Central memory CD8-positive, alpha-beta T cell (primary cell): ENCODE measurements at regions not wholly inside any gene's neighbourhood (a gene's known extent, or its start where the extent isn't known, plus 50 kb on each side); places are given as distances from the start of the nearest gene placed in this dataset.

ENCODE experiments used
- ATAC-seq: fragments of 150-1000 bp; cut with Tn5 transposase; replicated peaks from 2 replicates; pipeline ENCODE4 v1.10.0; 2022; ENCODE audit warnings: mild to moderate bottlenecking, moderate FRiP score, moderate number of reproducible peaks; ENCODE audit not compliant: poor library complexity, severe bottlenecking; ENCODE audit errors: extremely low read depth
- DNase-seq, 2 donors: peaks; one replicate each; pipeline ENCODE4 v3.0.0; 2021; ENCODE audit warnings: low spot score in 2 of 2
- H3K27ac Mint-ChIP-seq: one replicate; pipeline ENCODE4 v1.8.0; 2022; ENCODE audit warnings: low read depth, mild to moderate bottlenecking, moderate library complexity, mixed read lengths
- H3K27me3 Mint-ChIP-seq: one replicate; pipeline ENCODE4 v1.8.0; 2022; ENCODE audit warnings: mixed read lengths
- H3K36me3 Mint-ChIP-seq: one replicate; pipeline ENCODE4 v1.8.0; 2022; ENCODE audit warnings: mild to moderate bottlenecking, moderate library complexity, mixed read lengths; ENCODE audit not compliant: insufficient read depth
- H3K4me1 Mint-ChIP-seq: one replicate; pipeline ENCODE4 v1.8.0; 2022; ENCODE audit warnings: mixed read lengths
- H3K4me3 Mint-ChIP-seq: one replicate; pipeline ENCODE4 v1.8.0; 2022; ENCODE audit warnings: mild to moderate bottlenecking, moderate library complexity, mixed read lengths
- H3K9me3 Mint-ChIP-seq: one replicate; pipeline ENCODE4 v1.8.0; 2022; ENCODE audit warnings: mixed read lengths

DNA sequence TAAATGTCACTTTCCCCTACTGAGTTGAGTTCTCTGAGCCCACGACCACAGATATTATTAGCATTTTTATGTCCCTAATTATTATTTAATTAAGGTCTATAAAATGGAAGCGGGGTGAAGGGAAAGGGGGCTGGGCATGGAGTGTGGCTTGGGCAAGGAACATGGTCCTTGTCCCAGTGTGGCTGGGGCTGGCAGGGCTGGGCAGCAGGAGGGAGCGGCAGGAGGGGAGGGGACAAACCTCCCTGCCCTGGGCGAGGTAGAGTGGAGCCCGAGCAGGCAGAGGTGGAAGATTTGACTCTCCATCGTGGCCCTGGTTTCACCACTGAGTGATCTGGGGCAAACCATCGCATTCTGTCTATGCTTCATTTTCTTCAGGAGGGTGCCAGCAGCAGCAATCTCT is 402.9 kb upstream of the C2CD4B start:
- H3K4me1 Mint-ChIP-seq: no peaks in the 10 kb centered on the region
- no peaks in the 10 kb centered on the region for H3K9me3 Mint-ChIP-seq
- H3K4me3 Mint-ChIP-seq: no peak overlapping the region
- peaks cover 76% of the 10 kb centered on the region for H3K27me3 Mint-ChIP-seq
- ATAC-seq (no peak), DNase-seq (no peak)
- H3K36me3 Mint-ChIP-seq: no peaks in the 10 kb centered on the region
- H3K27ac Mint-ChIP-seq: no peak overlapping the region

DNA sequence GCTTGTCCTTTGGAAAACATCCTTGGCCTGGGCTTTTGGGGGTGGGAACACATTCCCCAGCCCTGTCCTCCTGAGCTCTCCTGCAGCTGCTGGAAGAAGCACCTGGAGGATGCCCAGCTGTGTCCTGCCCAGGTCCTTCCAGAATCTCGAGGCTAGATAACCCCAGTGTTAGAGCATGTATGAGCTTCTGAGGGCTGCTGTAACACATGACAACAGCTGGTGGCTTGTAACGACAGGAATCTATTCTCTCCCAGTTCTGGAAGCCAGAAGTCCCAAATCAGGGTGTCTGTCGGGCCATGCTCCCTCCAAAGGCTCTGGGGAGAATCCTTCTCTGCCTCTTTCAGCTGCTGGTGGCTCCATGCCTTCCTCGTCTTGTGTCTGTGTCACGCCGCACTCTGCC is 403.6 kb upstream of the C2CD4B start:
- no peak overlapping the region for H3K4me3 Mint-ChIP-seq
- no peaks in the 10 kb centered on the region for H3K36me3 Mint-ChIP-seq
- no peak overlapping the region for H3K27ac Mint-ChIP-seq
- DNase-seq (no peak), ATAC-seq (no peak)
- H3K9me3 Mint-ChIP-seq: no peaks in the 10 kb centered on the region
- no peaks in the 10 kb centered on the region for H3K4me1 Mint-ChIP-seq
- H3K27me3 Mint-ChIP-seq: peaks cover 76% of the 10 kb centered on the region

GRCh38 chr15:62569460-62570404 is 404.6 kb upstream of the C2CD4B start:
- ATAC-seq: no peak

GRCh38 chr15:62570405-62570783 is 405.3 kb upstream of the C2CD4B start:
- Mint-ChIP-seq H3K4me1 (no peaks in the 10 kb centered on the region), H3K9me3 (no peaks in the 10 kb centered on the region), H3K4me3 (no peak overlapping the region), H3K27ac (no peak overlapping the region), H3K27me3 (peaks cover 68% of the 10 kb centered on the region), H3K36me3 (no peaks in the 10 kb centered on the region)
- no peak for DNase-seq
- ATAC-seq: no peak

More at GRCh38 chr15:62569460-62570404, 404.6 kb upstream of the C2CD4B start:
- DNase-seq: no peak
- Mint-ChIP-seq H3K4me1 (no peaks in the 10 kb centered on the region), H3K27ac (no peak overlapping the region), H3K36me3 (no peaks in the 10 kb centered on the region), H3K27me3 (peaks cover 73% of the 10 kb centered on the region), H3K4me3 (no peak overlapping the region), H3K9me3 (no peaks in the 10 kb centered on the region)

DNA sequence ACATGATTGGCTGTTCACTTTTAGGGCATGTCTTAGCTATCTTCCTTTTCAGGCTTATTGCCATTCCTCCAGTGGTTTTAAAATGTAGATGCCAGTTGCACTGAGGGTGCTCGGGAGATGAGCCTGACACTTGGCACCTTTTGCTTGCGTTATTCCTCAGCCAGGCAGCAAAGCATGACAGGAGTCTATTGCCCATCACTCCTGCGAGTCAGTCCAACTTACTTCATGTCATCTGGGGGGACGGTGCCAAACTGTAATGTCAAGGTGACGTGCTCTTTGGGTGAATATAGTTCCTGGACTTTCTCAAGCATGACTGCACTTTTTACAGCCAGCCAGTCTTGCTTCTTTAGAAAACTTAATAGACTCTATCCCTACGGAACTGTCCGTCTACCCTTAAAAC is 406.0 kb upstream of the C2CD4B start:
- Mint-ChIP-seq H3K36me3 (no peaks in the 10 kb centered on the region), H3K4me1 (no peaks in the 10 kb centered on the region), H3K27ac (no peak overlapping the region), H3K9me3 (no peaks in the 10 kb centered on the region), H3K4me3 (no peak overlapping the region), H3K27me3 (peaks cover 68% of the 10 kb centered on the region)
- DNase-seq (no peak), ATAC-seq (no peak)

GRCh38 chr15:62572797-62573196 is 407.7 kb upstream of the C2CD4B start:
- Mint-ChIP-seq H3K27me3 (peaks cover 64% of the 10 kb centered on the region), H3K4me1 (no peaks in the 10 kb centered on the region), H3K4me3 (no peak overlapping the region), H3K27ac (no peak overlapping the region), H3K36me3 (no peaks in the 10 kb centered on the region), H3K9me3 (no peaks in the 10 kb centered on the region)
- DNase-seq (no peak), ATAC-seq (no peak)

DNA sequence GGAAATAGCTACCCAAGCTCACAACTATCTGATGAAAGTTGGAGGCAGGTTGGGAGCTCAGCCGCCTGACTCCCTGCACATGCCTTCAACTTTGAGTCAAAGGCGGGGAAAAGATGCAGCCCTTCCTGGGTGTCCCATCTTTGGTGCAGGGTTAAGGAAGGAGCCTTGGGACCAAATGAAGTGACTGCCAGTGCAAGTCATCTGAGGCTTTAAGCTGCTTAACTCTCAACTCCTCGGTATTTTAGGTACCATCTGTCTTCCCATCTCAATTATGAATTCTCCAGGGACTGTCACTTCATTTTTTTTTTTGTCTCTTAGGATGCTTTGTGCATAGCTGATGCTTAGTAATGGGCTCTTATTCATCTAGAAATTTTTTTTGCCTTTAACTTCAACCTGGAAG is 408.8 kb upstream of the C2CD4B start:
- ATAC-seq: no peak
- no peaks in the 10 kb centered on the region for H3K4me1 Mint-ChIP-seq
- no peak overlapping the region for H3K4me3 Mint-ChIP-seq
- H3K27me3 Mint-ChIP-seq: peaks cover 54% of the 10 kb centered on the region
- no peak for DNase-seq
- no peaks in the 10 kb centered on the region for H3K36me3 Mint-ChIP-seq
- H3K27ac Mint-ChIP-seq: no peak overlapping the region
- H3K9me3 Mint-ChIP-seq: no peaks in the 10 kb centered on the region

DNA sequence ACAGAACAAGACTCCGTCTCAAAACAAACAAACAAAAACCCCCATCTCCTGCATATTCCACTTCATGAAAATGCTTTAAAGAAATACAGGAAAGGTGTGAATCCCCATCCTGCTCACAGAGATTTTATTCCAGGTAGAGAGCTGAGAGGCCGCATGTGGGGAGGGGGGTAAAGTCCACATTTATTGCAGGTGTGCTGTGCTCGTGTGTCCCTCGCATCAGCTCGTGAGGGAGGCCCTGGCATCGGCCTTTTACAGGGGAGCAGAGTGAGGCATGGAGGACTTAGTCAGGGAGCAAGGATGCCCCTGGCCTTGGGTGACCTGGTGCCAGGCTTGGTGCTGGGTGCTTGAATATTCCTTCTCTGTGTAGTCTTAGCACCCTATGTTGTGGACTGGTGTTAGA is 413.5 kb upstream of the C2CD4B start:
- no peak overlapping the region for H3K27ac Mint-ChIP-seq

DNA sequence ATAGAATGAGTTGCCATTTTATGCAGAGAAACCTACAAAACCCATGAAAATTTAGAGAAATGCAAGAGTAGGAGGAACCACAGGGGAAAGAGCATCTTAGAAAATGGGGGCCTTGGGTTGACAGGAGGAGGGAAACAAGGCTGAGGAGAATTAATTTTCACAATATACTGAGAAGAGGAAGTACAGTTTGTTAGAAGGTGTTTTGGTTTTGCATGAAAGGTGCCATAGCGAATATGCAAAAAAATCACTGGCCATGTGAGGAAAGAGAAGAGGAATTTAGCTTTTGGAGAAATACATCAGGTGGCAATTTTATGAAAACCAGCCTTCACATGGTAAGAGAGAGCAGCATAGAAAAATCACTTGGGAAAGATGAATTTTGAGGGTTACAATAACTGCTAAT is 413.9 kb upstream of the C2CD4B start:
- ATAC-seq (no peak), DNase-seq (no peak)
- Mint-ChIP-seq H3K9me3 (no peaks in the 10 kb centered on the region), H3K36me3 (peaks cover 2% of the 10 kb centered on the region), H3K27ac (no peak overlapping the region), H3K4me3 (no peak overlapping the region), H3K27me3 (peaks cover 44% of the 10 kb centered on the region), H3K4me1 (no peaks in the 10 kb centered on the region)

More for the DNA sequence above, 413.5 kb upstream of the C2CD4B start:
- Mint-ChIP-seq H3K9me3 (no peaks in the 10 kb centered on the region), H3K4me3 (no peak overlapping the region), H3K27me3 (peaks cover 49% of the 10 kb centered on the region), H3K36me3 (peaks cover 2% of the 10 kb centered on the region), H3K4me1 (no peaks in the 10 kb centered on the region)
- ATAC-seq: no peak
- no peak for DNase-seq

- H3K36me3 Mint-ChIP-seq: peaks cover 2% of the 10 kb centered on the region
- H3K4me3 Mint-ChIP-seq: no peak overlapping the region
- H3K4me1 Mint-ChIP-seq: no peaks in the 10 kb centered on the region
- ATAC-seq (no peak), DNase-seq (no peak)
- H3K27ac Mint-ChIP-seq: no peak overlapping the region
- H3K9me3 Mint-ChIP-seq: no peaks in the 10 kb centered on the region
- H3K27me3 Mint-ChIP-seq: peaks cover 39% of the 10 kb centered on the region
Observed at GRCh38 chr15:62579842-62580241, 414.8 kb upstream of the C2CD4B start.

DNA sequence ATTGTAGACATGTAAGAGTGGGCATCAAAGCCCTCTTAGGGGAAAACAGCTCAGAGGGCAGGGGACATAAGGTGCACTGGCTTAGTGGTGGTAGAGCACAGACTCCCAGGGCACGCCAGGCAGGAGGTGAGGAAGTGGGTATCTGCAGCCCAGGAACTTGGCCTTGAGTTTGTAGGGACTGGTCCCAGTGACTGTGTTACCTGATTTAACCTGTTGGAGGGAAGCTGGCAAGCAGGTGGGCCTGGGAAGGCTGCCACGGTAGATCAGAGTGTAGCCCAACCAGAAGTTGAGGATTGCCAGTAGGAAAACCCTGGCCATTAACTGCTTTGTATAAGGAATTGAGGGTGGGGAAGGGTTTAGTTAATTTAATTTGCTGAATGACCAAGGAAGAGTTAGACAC is 417.5 kb upstream of the C2CD4B start:
- H3K4me3 Mint-ChIP-seq: no peak overlapping the region
- H3K36me3 Mint-ChIP-seq: peaks cover 4% of the 10 kb centered on the region
- H3K27ac Mint-ChIP-seq: no peak overlapping the region
- DNase-seq (no peak), ATAC-seq (no peak)
- H3K27me3 Mint-ChIP-seq: peaks cover 23% of the 10 kb centered on the region
- H3K4me1 Mint-ChIP-seq: no peaks in the 10 kb centered on the region
- H3K9me3 Mint-ChIP-seq: no peaks in the 10 kb centered on the region

DNA sequence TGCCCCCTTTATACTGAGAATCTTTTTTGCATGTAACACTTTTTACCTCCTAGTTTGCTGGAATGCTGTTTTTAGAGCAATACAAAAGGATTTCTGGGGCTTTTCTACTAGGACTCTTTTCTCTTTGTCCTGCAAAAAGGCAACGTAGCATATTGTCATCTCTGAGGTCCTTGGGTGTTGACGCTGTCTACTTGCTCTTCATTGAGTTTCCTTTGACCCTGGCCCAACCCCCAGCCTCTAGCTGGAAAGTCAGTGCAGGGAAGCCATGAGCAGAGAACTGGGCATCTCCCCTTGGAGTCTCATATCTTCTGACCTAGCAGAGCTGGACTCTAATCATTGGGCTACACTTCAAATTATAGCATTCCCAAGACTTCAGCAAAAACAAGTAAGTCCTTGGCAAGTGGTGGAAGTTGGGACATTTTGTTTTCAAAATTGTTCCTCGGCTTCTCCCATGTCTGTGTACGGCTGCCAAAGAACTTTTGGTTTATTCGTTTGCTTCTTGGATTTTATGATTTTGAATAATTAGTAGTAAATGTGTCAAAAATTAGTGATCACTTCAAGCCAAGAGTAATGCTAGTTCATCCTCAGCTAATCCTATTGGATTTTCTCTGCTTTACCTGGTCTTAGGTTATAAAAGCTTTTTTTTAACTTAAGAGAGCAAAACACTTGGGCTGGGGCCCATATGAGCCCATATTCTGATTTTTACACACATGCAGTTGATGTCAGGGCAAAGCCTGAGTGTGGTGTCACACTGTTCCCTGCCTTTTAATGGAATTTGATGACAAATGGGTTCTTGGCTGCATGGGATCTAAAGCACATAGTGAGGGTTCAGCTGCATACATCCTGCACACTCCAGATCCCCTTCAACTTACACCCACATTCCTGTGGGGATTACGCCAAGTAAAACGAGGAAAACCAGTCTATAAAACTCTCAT is 419.5 kb upstream of the C2CD4B start:
- DNase-seq (no peak), ATAC-seq (no peak)
- H3K36me3 Mint-ChIP-seq: peaks cover 5% of the 10 kb centered on the region
- no peaks in the 10 kb centered on the region for H3K4me1 Mint-ChIP-seq
- H3K27me3 Mint-ChIP-seq: peaks cover 27% of the 10 kb centered on the region
- H3K9me3 Mint-ChIP-seq: no peaks in the 10 kb centered on the region
- H3K27ac Mint-ChIP-seq: no peak overlapping the region
- H3K4me3 Mint-ChIP-seq: no peak overlapping the region
